IMR-90 (cell line): ENCODE measurements at regions not wholly inside any gene's neighbourhood (a gene's known extent, or its start where the extent isn't known, plus 50 kb on each side); places are given as distances from the start of the nearest gene placed in this dataset.

ENCODE experiments used
- ATAC-seq: fragments of 200-7000 bp; cut with Tn5 transposase; 2 replicates; pipeline ENCODE4 v1.9.1; 2020; ENCODE audit warnings: low read depth, mild to moderate bottlenecking, moderate library complexity
- BruUV-seq: library from RNA; stranded (reverse); fragments of 400-500 nt; replicated peaks from 2 replicates; lab custom pipeline; 2021; lab: Mats Ljungman, UMichigan
- CTCF ChIA-PET: fragments of 300-600 bp; formaldehyde crosslinking; extraction: SDS; loops from one replicate; lab custom pipeline; 2021; ENCODE audit warnings: antibody characterized with exemption; lab: Yijun Ruan, JAX
- POLR2A ChIA-PET: fragments of 300-600 bp; sonication (Branson Sonifier 250); formaldehyde crosslinking; loops from one replicate; lab custom pipeline; 2022; ENCODE audit warnings: antibody characterized with exemption; ENCODE audit not compliant: unreplicated experiment; lab: Charles Lee
- DNase-seq: peaks from one replicate; pipeline ENCODE4 v3.0.0; 2013
- H2AFZ ChIP-seq: replicated peaks from 2 replicates; pipeline ENCODE3; 2013; ENCODE audit warnings: low read length, mild to moderate bottlenecking; ENCODE audit not compliant: poor library complexity
- H2AK5ac ChIP-seq: 2 replicates; pipeline ENCODE4 v1.6.1; 2013; ENCODE audit warnings: low read depth, low read length, inconsistent platforms
- H2AK9ac ChIP-seq: replicated peaks from 2 replicates; pipeline ENCODE3; 2013; ENCODE audit warnings: mild to moderate bottlenecking, low read depth, low read length, moderate library complexity; ENCODE audit not compliant: poor library complexity
- H2BK120ac ChIP-seq: 2 replicates; pipeline ENCODE4 v1.6.1; 2013; ENCODE audit warnings: low read depth, low read length, inconsistent platforms
- H2BK15ac ChIP-seq: 3 replicates; pipeline ENCODE4 v1.6.1; 2013; ENCODE audit warnings: low read depth, low read length, inconsistent platforms
- H2BK20ac ChIP-seq: 2 replicates; pipeline ENCODE4 v1.6.1; 2013; ENCODE audit warnings: low read depth, mild to moderate bottlenecking, inconsistent platforms, low read length, moderate library complexity
- H2BK5ac ChIP-seq: 2 replicates; pipeline ENCODE4 v1.6.1; 2013; ENCODE audit warnings: mild to moderate bottlenecking, low read depth, low read length, inconsistent platforms; ENCODE audit not compliant: poor library complexity, severe bottlenecking
- H3K14ac ChIP-seq: replicated peaks from 2 replicates; pipeline ENCODE4 v1.6.1; 2013; ENCODE audit warnings: low read depth, low read length, inconsistent platforms
- H3K18ac ChIP-seq: 2 replicates; pipeline ENCODE4 v1.6.1; 2013; ENCODE audit warnings: low read depth, low read length, control low read depth
- H3K23ac ChIP-seq: 2 replicates; pipeline ENCODE4 v1.6.1; 2013; ENCODE audit warnings: low read depth, low read length, inconsistent platforms
- H3K27ac ChIP-seq: 2 replicates; pipeline ENCODE4 v1.5.1; 2013; ENCODE audit warnings: mild to moderate bottlenecking, control low read depth, low read length; ENCODE audit not compliant: insufficient read depth
- H3K27me3 ChIP-seq: 2 replicates; pipeline ENCODE4 v1.6.1; 2013; ENCODE audit warnings: low read length; ENCODE audit not compliant: control insufficient read depth, insufficient read depth
- H3K36me3 ChIP-seq: 2 replicates; pipeline ENCODE4 v1.6.1; 2013; ENCODE audit warnings: low read length, mixed read lengths; ENCODE audit not compliant: control insufficient read depth, insufficient read depth
- H3K4ac ChIP-seq: 2 replicates; pipeline ENCODE4 v1.6.1; 2013; ENCODE audit warnings: low read depth, low read length, inconsistent platforms
- H3K4me1 ChIP-seq: 2 replicates; pipeline ENCODE4 v1.6.1; 2013; ENCODE audit warnings: low read length, mixed read lengths; ENCODE audit not compliant: control insufficient read depth, insufficient read depth
- H3K4me2 ChIP-seq: 2 replicates; pipeline ENCODE4 v1.6.1; 2013; ENCODE audit warnings: low read depth, mild to moderate bottlenecking, control low read depth, low read length, moderate library complexity
- H3K4me3 ChIP-seq: 2 replicates; pipeline ENCODE4 v1.5.1; 2013; ENCODE audit warnings: low read depth, mild to moderate bottlenecking, control low read depth, low read length, moderate library complexity; ENCODE audit not compliant: insufficient read depth
- H3K56ac ChIP-seq: 2 replicates; pipeline ENCODE4 v1.6.1; 2013; ENCODE audit warnings: low read length, inconsistent platforms; ENCODE audit not compliant: insufficient read depth; ENCODE audit errors: extremely low read depth
- H3K79me1 ChIP-seq, 2 experiments: 2 replicates each; pipeline ENCODE4 v1.6.1; 2013; ENCODE audit warnings: low read length in 2 of 2, inconsistent platforms in 1 of 2, low read depth in 1 of 2
- H3K9ac ChIP-seq: 2 replicates; pipeline ENCODE4 v1.6.1; 2013; ENCODE audit warnings: low read depth, low read length, control low read depth
- H3K9me1 ChIP-seq: 2 replicates; pipeline ENCODE4 v1.6.1; 2013; ENCODE audit warnings: low read length, inconsistent platforms; ENCODE audit not compliant: insufficient read depth
- H3K9me3 ChIP-seq: 2 replicates; pipeline ENCODE4 v1.6.1; 2013; ENCODE audit warnings: low read length; ENCODE audit not compliant: control insufficient read depth, insufficient read depth
- H4K20me1 ChIP-seq: 2 replicates; pipeline ENCODE4 v1.6.1; 2013; ENCODE audit warnings: low read length, inconsistent platforms; ENCODE audit not compliant: insufficient read depth
- H4K5ac ChIP-seq: 2 replicates; pipeline ENCODE4 v1.6.1; 2013; ENCODE audit warnings: mild to moderate bottlenecking, low read depth, low read length, control low read depth
- H4K8ac ChIP-seq, 2 experiments: 2 replicates each; pipeline ENCODE4 v1.6.1; 2013; ENCODE audit warnings: low read depth in 2 of 2, low read length in 2 of 2, control low read depth in 1 of 2, inconsistent platforms in 1 of 2
- H4K91ac ChIP-seq: 2 replicates; pipeline ENCODE4 v1.6.1; 2013; ENCODE audit warnings: low read depth, low read length, inconsistent platforms; ENCODE audit not compliant: insufficient read depth
- CTCF ChIP-seq: conservative IDR thresholded peaks from 2 replicates; pipeline ENCODE4 v1.5.1; 2012; ENCODE audit warnings: mild to moderate bottlenecking, low read depth, low read length, improper control_type of control experiment
- NFE2L2 ChIP-seq: fragments of 150-350 bp; IDR thresholded peaks from 2 replicates; pipeline ENCODE4 v1.6.1; 2016; ENCODE audit warnings: low read depth, mild to moderate bottlenecking, low read length
- POLR2A ChIP-seq: IDR thresholded peaks from 2 replicates; pipeline ENCODE4 v1.6.1; 2012; ENCODE audit warnings: mild to moderate bottlenecking, low read depth, low read length
- WGBS, 2 experiments: methylation state at CpG; one replicate each; pipeline versions ENCODE4 v1.1.5 to v1.1.7; 2013; ENCODE audit warnings: missing lambda C conversion rate in 2 of 2; ENCODE audit not compliant: insufficient read length in 1 of 2; ENCODE audit errors: extremely low coverage in 2 of 2; 5-methylcytosine and 5-hydroxymethylcytosine counted together
- dilution Hi-C: fragments of 300-500 bp; cut with HindIII; formaldehyde crosslinking; loops from one replicate; pipeline ENCODE4 v1.14.3; 2018; ENCODE audit warnings: low sequenced_read_pairs; ENCODE audit not compliant: unreplicated experiment
- in situ Hi-C: fragments of 300-500 bp; cut with MboI; formaldehyde crosslinking; loops from 3 replicates; pipeline ENCODE4 v1.14.3; 2019; ENCODE audit warnings: low sequenced_read_pairs, inconsistent platforms, mixed read lengths
- intact Hi-C: fragments of 100-400 bp; cut with micrococcal nuclease; formaldehyde crosslinking; loops from 2 replicates; pipeline ENCODE4 v1.10.0; 2022

GRCh38 chr6:113564371-113565171 is 292.6 kb upstream of the MARCKS start (continued):
- TF ChIP-seq CTCF: no peak

DNA sequence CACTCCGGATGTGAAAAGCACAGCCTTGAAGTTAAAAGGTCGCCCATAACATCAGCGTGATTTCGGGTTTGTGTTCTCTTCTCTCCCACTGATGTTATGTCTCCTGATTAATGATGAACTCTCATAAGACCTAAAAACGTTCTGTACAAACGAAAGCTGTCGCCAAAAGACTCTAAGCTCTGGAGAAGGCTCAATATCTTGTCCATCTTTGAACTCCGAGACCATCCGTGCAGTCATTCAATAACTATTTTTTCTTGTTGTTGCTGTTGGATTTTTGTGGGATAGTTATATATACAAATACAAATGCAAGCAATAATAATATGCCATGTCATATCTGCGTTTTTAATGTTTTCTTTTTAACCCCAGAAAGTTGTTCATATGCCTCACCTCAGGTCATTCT is 291.8 kb upstream of the MARCKS start:
- peak overlapping the region; percentile 63 for H2BK15ac ChIP-seq

More for the DNA sequence above, 291.8 kb upstream of the MARCKS start:
- CTCF ChIA-PET: interaction anchor here (0.7 kb wide), 1 partner anchor 9 kb away, joined by 3 read pairs; no protein-coding TSS in a partner anchor
- H3K56ac ChIP-seq: peak overlapping the region; percentile 47; the same call in 1 of the 2 replicates
- H3K4ac ChIP-seq: peak overlapping the region; percentile 55; the same call in 1 of the 2 replicates
- H2BK5ac ChIP-seq: peak overlapping the region; percentile 79
- peak overlapping the region; percentile 93 for H2AFZ ChIP-seq
- H3K9me3 ChIP-seq: no peaks in the 10 kb centered on the region
- H3K4me1 ChIP-seq: peaks cover 4% of the 10 kb centered on the region
- peak overlapping the region; percentile 72; the same call in 1 of the 2 replicates for H3K18ac ChIP-seq
- POLR2A ChIA-PET: no interaction called here
- H3K36me3 ChIP-seq: no peaks in the 10 kb centered on the region
- BruUV-seq: no TSS peak
- H3K23ac ChIP-seq: peak overlapping the region; percentile 68; the same call in 1 of the 2 replicates
- TF ChIP-seq NFE2L2: peak; percentile 44; the same call in 1 of the 2 replicates
- TF ChIP-seq POLR2A: no peak
- dilution Hi-C loops: no loop called here
- H2AK9ac ChIP-seq: no peak overlapping the region
- H4K8ac ChIP-seq: peak overlapping the region; percentile 56 to 61
- H3K9me1 ChIP-seq: peaks cover 4% of the 10 kb centered on the region
- H2BK120ac ChIP-seq: peak overlapping the region; percentile 86
- peak overlapping the region; percentile 94 for H2BK20ac ChIP-seq
- H3K4me2 ChIP-seq: peak overlapping the region; percentile 65
- peak overlapping the region; percentile 66 for H4K5ac ChIP-seq
- peak; percentile 44 for ATAC-seq
- peak overlapping the region; percentile 9; the same call in 1 of the 2 replicates for H3K9ac ChIP-seq
- H3K27ac ChIP-seq: peak overlapping the region; percentile 74; the same call in 1 of the 2 replicates
- intact Hi-C loops: loop anchor here (1.0 to 10.0 kb wide), 4 partner anchors 129 to 441 kb away; partner anchors contain the start of gene MARCKS
- H2AK5ac ChIP-seq: 0 out of 2 replicates have a peak overlapping the region, but pooled peaks have one; percentile 2
- H3K4me3 ChIP-seq: no peak overlapping the region
- no CpG with 5 or more reads among the region's 10 CpGs for WGBS, 2 experiments
- H3K14ac ChIP-seq: peak overlapping the region; percentile 64; the same call in 1 of the 2 replicates
- in situ Hi-C loops: no loop called here
- no peaks in the 10 kb centered on the region for H4K20me1 ChIP-seq
- DNase-seq: peak; percentile 56
- H3K79me1 ChIP-seq: no peaks in the 10 kb centered on the region
- H4K91ac ChIP-seq: peak overlapping the region; percentile 85
- H3K27me3 ChIP-seq: no peaks in the 10 kb centered on the region
